HFF-Myc (cell line): ENCODE measurements at regions not wholly inside any gene's neighbourhood (a gene's known extent, or its start where the extent isn't known, plus 50 kb on each side); places are given as distances from the start of the nearest gene placed in this dataset.

Experiments used
- DNase-seq: peaks from one replicate; pipeline ENCODE4 v3.0.0-alpha.2; 2011; ENCODE audit warnings: low read depth; ENCODE audit errors: extremely low read depth
- H3K4me3 ChIP-seq: replicated peaks from 2 replicates; pipeline ENCODE4 v1.5.1; 2011; ENCODE audit warnings: low read depth, mild to moderate bottlenecking, control low read depth, low read length
- TF ChIP-seq, protein P1 (sequence below): IDR thresholded peaks from 2 replicates; pipeline ENCODE4 v1.5.1; 2012; ENCODE audit warnings: mild to moderate bottlenecking, low read depth, low read length, control low read depth; ENCODE audit errors: missing control alignments

GRCh38 chr4:123824524-123824923 is 427.9 kb downstream of the SPRY1 start:
- H3K4me3 ChIP-seq: no peak overlapping the region
- DNase-seq: no peak
- TF ChIP-seq, protein P1, sequence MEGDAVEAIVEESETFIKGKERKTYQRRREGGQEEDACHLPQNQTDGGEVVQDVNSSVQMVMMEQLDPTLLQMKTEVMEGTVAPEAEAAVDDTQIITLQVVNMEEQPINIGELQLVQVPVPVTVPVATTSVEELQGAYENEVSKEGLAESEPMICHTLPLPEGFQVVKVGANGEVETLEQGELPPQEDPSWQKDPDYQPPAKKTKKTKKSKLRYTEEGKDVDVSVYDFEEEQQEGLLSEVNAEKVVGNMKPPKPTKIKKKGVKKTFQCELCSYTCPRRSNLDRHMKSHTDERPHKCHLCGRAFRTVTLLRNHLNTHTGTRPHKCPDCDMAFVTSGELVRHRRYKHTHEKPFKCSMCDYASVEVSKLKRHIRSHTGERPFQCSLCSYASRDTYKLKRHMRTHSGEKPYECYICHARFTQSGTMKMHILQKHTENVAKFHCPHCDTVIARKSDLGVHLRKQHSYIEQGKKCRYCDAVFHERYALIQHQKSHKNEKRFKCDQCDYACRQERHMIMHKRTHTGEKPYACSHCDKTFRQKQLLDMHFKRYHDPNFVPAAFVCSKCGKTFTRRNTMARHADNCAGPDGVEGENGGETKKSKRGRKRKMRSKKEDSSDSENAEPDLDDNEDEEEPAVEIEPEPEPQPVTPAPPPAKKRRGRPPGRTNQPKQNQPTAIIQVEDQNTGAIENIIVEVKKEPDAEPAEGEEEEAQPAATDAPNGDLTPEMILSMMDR: no peak

DNA sequence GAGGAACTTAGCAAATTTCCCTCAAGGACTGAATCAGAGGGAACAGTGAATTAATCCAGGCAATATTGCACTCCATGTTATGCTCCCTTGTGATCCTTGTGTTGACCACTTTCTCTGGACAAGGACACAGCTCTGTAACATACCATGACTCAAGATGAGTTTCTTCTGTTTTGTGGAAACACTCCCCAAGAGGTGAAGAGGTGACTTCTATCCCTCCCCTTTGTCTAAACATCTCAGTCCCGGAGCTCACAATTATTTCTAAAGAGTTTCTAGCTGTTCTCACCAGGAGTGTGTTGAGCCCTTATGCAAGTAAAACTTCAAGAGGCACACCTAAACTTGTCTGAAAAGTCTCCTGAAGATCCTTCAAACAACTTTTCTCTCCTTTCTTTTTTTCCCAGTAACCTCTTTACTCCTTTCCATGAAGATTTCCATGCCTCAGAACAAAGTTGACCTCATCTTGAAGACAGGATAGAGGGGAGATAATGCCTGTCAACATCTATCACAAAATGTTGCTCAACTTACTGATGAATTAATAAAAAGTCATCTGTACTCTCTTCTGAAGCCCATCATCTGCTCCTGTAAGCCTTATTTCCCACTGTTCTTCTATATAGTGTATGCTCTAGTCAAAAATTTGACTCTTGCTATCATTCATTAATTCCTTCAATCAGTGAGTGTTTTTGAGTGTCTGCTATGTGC is 429.1 kb downstream of the SPRY1 start:
- no peak for DNase-seq
- no peak overlapping the region for H3K4me3 ChIP-seq
- TF ChIP-seq, protein P1: no peak

GRCh38 chr4:123826896-123827295 is 430.3 kb downstream of the SPRY1 start:
- TF ChIP-seq, protein P1: no peak
- H3K4me3 ChIP-seq: no peak overlapping the region
- no peak for DNase-seq

DNA sequence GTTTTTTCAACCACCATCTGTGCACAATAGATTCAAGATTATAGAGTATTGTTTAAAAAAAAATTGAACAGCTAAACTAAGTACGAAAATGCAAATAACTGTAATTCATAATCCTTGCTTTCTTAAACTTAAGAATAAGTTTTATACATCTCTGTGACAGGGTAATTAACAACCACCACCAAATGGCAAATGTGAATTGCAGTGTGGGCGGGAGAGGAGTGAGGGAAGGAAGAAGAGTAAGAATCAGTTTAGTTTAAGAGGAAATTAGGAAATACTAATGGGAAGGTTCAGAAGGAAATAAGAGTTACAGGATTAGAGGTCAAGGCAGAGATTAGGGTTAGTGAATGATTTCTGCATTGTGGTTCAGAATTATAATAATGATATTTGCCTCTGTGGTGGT is 430.9 kb downstream of the SPRY1 start:
- H3K4me3 ChIP-seq: no peak overlapping the region
- TF ChIP-seq, protein P1: no peak
- no peak for DNase-seq

GRCh38 chr4:123830930-123831329 is 434.3 kb downstream of the SPRY1 start:
- no peak for DNase-seq
- H3K4me3 ChIP-seq: no peak overlapping the region
- TF ChIP-seq, protein P1: no peak

DNA sequence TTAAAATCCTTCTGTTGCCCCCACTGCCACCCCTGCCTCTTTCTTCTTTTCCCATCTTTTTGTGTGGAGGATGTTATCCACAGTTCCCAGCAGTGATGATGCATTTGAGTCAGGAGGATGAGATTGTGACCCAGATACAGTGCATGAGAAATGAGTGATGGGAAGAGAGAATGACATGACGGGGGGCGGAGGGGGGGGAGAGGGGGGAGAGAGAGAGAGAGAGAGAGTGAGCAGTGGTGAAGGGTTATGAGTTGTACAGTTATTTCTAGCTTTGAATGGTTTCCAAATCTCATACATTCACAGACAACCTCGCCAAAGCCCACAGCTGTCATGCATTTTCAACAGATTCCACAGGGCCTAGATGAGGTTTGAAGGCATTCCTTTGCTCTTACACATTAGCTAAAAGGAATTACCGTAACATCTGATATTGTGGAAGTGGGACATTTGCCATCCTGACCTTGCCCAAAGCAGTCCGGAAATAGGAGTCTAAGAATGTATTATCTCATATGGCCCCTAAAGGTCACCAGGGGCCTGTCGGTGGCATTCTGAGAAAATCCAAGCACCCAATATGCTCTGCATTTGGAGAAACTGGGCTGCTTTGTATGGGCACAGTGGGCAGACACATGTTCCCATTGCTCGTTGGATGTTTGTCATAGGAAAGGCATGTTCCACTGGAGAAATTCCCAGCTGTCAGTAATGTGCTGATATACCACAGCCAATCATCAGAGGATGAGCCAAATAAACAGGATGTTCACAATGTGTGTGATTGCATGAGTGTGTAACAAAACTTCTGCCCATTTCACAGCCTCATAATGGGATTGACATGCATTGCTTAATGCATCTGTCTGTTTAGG is 435.8 kb downstream of the SPRY1 start:
- H3K4me3 ChIP-seq: no peak overlapping the region
- TF ChIP-seq, protein P1: no peak
- peak; percentile 99 for DNase-seq
